ENCODE measurements at regions not wholly inside any gene's neighbourhood (a gene's known extent, or its start where the extent isn't known, plus 50 kb on each side); places are given as distances from the start of the nearest gene placed in this dataset.

DNA sequence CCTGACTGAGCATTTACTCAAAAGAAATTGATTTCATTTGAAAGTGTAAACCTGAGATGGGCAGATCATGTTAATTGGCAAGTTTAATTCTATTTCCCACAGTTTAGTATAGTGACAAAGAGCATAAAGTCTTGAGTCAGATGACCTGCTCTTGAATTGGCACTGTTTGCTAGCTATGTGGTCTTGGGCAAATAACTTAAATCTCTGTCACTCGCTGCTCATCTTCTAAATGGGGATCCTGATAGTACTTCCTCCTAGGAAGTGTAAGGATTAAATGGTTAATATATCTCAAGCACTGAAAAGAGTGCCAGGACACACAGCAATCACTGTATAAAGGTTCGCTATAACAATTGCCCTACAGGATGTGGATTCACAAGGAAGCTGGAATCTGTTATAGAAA, 242.8 kb upstream of the JADE1 start:
- ATAC-seq = peak in 1 of 4 donors; percentile 32
- TF ChIP-seq CTCF (IDR thresholded peaks at IDR 0.05) = no peak
- H3K36me3 ChIP-seq (ENCODE audit: insufficient read depth in 1 of 2, low read depth in 1 of 2) = no peaks in the 10 kb centered on the region

GRCh38 chr4:128565565-128566186, 243.8 kb upstream of the JADE1 start:
- intact Hi-C loops (cut with DNase I) = loop anchor here in 1 of 2 donors (5.0 to 10.0 kb wide), 3 partner anchors 281 to 601 kb away; partner anchors contain the start of genes ABHD18, MFSD8 and PGRMC2
- TF ChIP-seq CTCF (IDR thresholded peaks at IDR 0.05) = peak; percentile 42
- Histone ChIP-seq H3K4me1 (peaks cover 4% of the 10 kb centered on the region), H3K4me3 (no peak overlapping the region), H3K27me3 (ENCODE audit: insufficient read depth in 3 of 3, low read length in 2 of 3) (no peaks in the 10 kb centered on the region), H3K27ac (no peak overlapping the region), H3K36me3 (ENCODE audit: insufficient read depth in 1 of 2, low read depth in 1 of 2) (no peaks in the 10 kb centered on the region), H3K9me3 (no peaks in the 10 kb centered on the region)
- DNase-seq (peak; percentile 30 to 56), ATAC-seq (peak; percentile 58 to 80 (median 71))
- WGBS, 3 donors = 70 to 79% (median 78%) methylated on average over 4 of the region's 4 CpGs

More for the DNA sequence above, 242.8 kb upstream of the JADE1 start:
- intact Hi-C loops (cut with DNase I) = loop anchor here in 1 of 2 donors (5.0 to 10.0 kb wide), 3 partner anchors 282 to 602 kb away; partner anchors contain the start of genes ABHD18, MFSD8 and PGRMC2
- Histone ChIP-seq H3K27me3 (ENCODE audit: insufficient read depth in 3 of 3, low read length in 2 of 3) (no peaks in the 10 kb centered on the region), H3K9me3 (no peaks in the 10 kb centered on the region), H3K4me3 (no peak overlapping the region), H3K27ac (no peak overlapping the region), H3K4me1 (peaks cover 10% of the 10 kb centered on the region)
- 80 to 88% (median 83%) methylated on average over 2 of the region's 2 CpGs for WGBS, 3 donors
- no peak for DNase-seq

DNA sequence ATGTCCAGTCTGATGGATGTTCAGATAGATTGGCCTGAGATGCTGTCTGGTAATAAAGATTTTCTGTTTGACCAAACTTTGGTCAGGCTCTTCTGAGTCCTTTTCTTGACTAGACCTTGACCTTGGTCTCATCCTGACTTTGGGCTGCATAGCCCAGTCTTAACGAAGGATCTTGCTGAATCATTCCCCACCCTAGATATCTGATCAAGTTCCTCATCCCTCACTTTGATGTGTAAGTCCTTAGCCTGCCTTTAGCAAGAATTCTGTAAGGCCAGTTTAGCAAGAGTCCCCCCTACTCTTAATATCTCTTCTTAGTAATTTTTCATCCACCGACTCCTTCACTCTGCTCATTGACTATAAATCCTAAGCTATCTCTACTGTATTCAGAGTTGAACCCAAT, 244.4 kb upstream of the JADE1 start:
- no peak for ATAC-seq
- peaks cover 4% of the 10 kb centered on the region for H3K4me1 ChIP-seq
- no peak overlapping the region for H3K4me3 ChIP-seq
- H3K27ac ChIP-seq = no peak overlapping the region
- H3K27me3 ChIP-seq (ENCODE audit: insufficient read depth in 3 of 3, low read length in 2 of 3) = no peaks in the 10 kb centered on the region
- no peak for DNase-seq
- H3K36me3 ChIP-seq (ENCODE audit: insufficient read depth in 1 of 2, low read depth in 1 of 2) = no peaks in the 10 kb centered on the region
- no peaks in the 10 kb centered on the region for H3K9me3 ChIP-seq
- intact Hi-C loops (cut with DNase I) = loop anchor here in 1 of 2 donors (5.0 to 10.0 kb wide), 3 partner anchors 280 to 600 kb away; partner anchors contain the start of genes ABHD18, MFSD8 and PGRMC2
- 86 to 92% (median 91%) methylated on average over 2 of the region's 2 CpGs for WGBS, 3 donors
- TF ChIP-seq CTCF (IDR thresholded peaks at IDR 0.05) = no peak

DNA sequence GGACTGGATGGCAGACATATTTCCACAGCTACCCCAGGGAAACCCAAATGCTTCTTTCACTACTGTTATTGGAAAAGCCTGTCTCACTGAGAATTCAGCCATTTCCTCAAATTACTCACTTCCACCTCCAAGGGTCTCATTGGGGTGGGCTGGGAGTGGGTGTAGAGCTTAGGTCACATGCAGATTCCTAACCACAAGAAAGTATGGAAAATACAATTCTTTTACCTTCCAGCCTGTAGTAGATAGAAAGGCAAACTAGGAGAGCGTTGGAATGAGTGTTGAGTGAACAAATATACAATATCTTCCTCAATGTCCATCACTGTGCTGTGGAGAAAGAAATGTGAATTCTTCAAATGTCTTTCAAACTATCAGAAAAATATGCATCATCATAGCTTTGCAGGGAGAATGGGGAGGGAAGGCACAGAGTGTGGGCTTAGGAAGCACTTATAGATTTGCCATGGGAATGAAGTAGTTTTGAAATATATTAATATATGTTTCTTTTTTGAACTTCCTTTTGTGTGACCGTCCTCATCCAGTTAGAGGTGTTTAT, 245.3 kb upstream of the JADE1 start:
- TF ChIP-seq CTCF (IDR thresholded peaks at IDR 0.05) = no peak
- 96 to 100% (median 98%) methylated on average over 2 of the region's 2 CpGs for WGBS, 3 donors

More for the DNA sequence above, 245.3 kb upstream of the JADE1 start:
- Histone ChIP-seq H3K4me3 (no peak overlapping the region), H3K27ac (no peak overlapping the region), H3K9me3 (no peaks in the 10 kb centered on the region), H3K27me3 (ENCODE audit: insufficient read depth in 3 of 3, low read length in 2 of 3) (no peaks in the 10 kb centered on the region), H3K36me3 (ENCODE audit: insufficient read depth in 1 of 2, low read depth in 1 of 2) (no peaks in the 10 kb centered on the region), H3K4me1 (peaks cover 11% of the 10 kb centered on the region)
- ATAC-seq = no peak
- no peak for DNase-seq
- intact Hi-C loops (cut with DNase I) = loop anchor here in 1 of 2 donors (10.0 kb wide), 2 partner anchors 279 to 599 kb away; partner anchors contain the start of genes ABHD18, MFSD8 and PGRMC2
